Activated T-helper 2 cell treated with anti-CD3 and anti-CD28 coated beads, Interferon-gamma antibody, Interleukin-2, Interleukin-4, amounts not matched to agents 10 μg/mL and 5 μg/mL and 100 μg/mL, durations not matched to agents 14 hours and 24 hours and 36 hours (primary cell): ENCODE measurements at regions not wholly inside any gene's neighbourhood (a gene's known extent, or its start where the extent isn't known, plus 50 kb on each side); places are given as distances from the start of the nearest gene placed in this dataset.
"Not testable (repeated sequence)": the region's sequence is repeated elsewhere in the genome, so short reads cannot be mapped to it uniquely, and the experiment has no call there.

ENCODE experiments used
- DNase-seq: peaks from one replicate; pipeline ENCODE4 v3.0.0; 2021; ENCODE audit warnings: low spot score
- H3K27ac Mint-ChIP-seq: one replicate; pipeline ENCODE4 v1.8.0; 2021; ENCODE audit warnings: mixed read lengths
- H3K27me3 Mint-ChIP-seq: one replicate; pipeline ENCODE4 v1.8.0; 2021; ENCODE audit warnings: low read depth, mixed read lengths
- H3K36me3 Mint-ChIP-seq: one replicate; pipeline ENCODE4 v1.8.0; 2021; ENCODE audit warnings: low read depth, mixed read lengths
- H3K4me1 Mint-ChIP-seq: one replicate; pipeline ENCODE4 v1.8.0; 2021; ENCODE audit warnings: low read depth, mixed read lengths
- H3K4me3 Mint-ChIP-seq: one replicate; pipeline ENCODE4 v1.8.0; 2021; ENCODE audit warnings: low read depth, mild to moderate bottlenecking, moderate library complexity, mixed read lengths
- H3K9me3 Mint-ChIP-seq: one replicate; pipeline ENCODE4 v1.8.0; 2021; ENCODE audit warnings: mixed read lengths
- intact Hi-C: fragments of 100-400 bp; cut with micrococcal nuclease; formaldehyde crosslinking; loops from one replicate; pipeline ENCODE4 v1.15.1; 2023

DNA sequence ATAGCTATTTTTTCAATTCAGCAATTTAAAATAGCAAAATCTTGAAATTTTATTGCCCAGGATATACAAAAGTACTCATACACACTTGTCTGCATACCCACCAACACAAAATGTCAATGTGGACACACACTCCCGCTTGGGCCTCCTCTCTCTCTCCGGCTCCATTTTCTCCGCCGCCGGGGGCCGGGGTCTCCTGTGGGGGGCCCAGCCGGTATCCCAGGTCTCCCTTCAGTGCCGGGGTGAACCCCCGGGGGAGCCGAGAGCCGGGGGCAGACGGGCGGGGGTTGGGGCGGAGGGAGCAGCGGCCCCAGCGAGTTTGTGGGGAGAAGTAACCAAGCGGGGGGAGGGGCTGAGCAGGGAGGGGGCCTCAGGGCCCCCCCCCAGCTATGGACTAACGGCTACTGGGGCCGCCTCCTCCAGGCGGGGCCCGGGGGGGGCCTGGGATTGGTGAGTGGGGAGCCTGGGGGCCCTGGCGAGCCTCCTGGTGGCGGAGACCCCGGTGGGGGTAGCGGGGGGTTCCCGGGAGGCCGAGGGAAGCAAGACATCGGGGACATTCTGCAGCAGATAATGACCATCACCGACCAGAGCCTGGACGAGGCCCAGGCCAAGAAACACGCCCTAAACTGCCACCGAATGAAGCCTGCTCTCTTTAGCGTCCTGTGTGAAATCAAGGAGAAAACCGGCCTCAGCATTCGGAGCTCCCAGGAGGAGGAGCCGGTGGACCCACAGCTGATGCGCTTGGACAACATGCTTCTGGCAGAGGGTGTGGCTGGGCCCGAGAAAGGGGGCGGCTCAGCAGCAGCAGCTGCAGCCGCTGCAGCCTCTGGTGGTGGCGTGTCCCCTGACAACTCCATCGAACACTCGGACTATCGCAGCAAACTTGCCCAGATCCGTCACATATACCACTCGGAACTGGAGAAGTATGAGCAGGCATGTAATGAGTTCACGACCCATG is 56.6 kb downstream of the CHST2 start:
- H3K27me3 Mint-ChIP-seq, H3K4me3 Mint-ChIP-seq, intact Hi-C loops, DNase-seq, H3K27ac Mint-ChIP-seq: not testable (repeated sequence)
- Mint-ChIP-seq H3K9me3 (peaks cover 32% of the 10 kb centered on the region), H3K36me3 (peaks cover 28% of the 10 kb centered on the region), H3K4me1 (peaks cover 27% of the 10 kb centered on the region)

DNA sequence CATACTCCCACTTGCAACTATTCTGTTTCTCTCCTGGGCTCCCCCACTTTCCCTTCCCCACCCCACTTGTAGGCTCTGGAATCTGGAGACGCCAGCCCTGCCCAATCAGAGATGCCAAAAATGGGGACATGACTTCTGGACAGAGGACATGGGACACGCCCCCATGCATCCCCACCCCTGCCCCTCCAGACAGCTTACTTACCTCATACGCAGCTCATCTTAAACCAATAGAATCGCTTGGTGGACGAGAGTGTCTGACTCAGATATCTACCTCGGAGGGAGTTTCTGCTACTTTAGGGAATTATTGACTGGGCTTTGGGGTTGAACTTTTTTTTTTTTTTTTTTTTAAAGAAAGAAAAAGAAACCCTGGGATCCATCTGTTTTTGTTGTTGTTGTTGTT is 58.4 kb downstream of the CHST2 start:
- Mint-ChIP-seq H3K9me3 (peaks cover 31% of the 10 kb centered on the region), H3K36me3 (peaks cover 23% of the 10 kb centered on the region), H3K4me1 (peaks cover 17% of the 10 kb centered on the region), H3K27ac (peak overlapping the region; percentile 19)
- H3K27me3 Mint-ChIP-seq, DNase-seq, H3K4me3 Mint-ChIP-seq, intact Hi-C loops: not testable (repeated sequence)

DNA sequence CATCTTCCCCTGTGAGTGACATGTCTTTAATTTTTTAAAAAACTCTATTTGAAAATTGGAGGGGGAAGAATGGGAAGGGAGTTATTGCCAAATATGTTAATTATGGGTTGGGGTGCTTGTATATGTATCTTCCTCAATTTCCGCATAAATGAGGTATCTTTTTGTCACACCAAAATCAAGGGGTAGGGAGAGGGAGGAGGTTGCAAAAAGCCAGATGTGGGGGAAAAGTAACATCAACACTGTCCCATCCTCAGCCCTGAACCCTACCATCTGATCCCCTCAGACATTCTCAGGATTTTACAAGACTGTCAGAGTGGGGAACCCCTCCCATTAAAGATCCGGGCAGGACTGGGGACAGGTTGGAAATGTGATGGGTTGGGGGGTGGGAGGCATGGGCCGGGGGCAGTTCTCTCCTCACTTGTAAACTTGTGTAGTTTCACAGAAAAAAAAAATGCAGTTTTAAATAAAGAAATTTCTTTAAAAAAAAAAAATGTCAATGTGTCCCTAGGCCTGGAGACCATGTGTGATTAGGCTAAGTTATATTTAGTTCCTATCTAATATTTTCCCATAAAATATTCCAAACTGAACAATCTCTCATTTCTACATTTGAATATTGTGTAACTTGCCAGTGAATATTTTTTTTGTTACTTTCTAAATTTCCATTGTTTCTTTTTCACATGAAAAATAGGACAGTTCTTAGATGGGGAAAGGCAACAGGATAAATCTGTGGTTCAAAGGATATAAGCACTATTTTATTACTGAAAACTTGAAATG is 59.4 kb downstream of the CHST2 start:
- H3K27ac Mint-ChIP-seq, intact Hi-C loops: not testable (repeated sequence)

DNA sequence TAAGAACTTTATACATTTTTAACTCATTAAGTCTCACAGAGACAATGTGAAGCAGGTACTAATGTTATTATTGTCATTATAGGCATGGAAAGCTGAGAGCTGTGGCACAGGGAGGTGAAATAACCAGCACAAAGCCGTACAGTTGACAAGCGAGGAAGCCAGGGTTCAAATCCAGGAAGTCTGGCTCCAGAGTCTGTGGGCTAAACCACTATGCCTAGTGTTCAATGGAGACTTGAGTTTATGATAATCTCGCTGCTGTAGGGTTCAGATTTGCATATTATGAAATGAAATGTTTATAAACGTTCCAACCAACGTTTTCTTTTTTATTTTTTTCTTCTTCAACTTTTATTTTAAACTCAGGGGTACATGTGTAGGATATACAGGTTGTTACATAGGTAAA is 60.0 kb downstream of the CHST2 start:
- intact Hi-C loops = no loop called here
- H3K27me3 Mint-ChIP-seq = no peaks in the 10 kb centered on the region

More for the DNA sequence above, 59.4 kb downstream of the CHST2 start:
- not testable (repeated sequence) for H3K27me3 Mint-ChIP-seq, DNase-seq, H3K4me3 Mint-ChIP-seq
- Mint-ChIP-seq H3K4me1 (peaks cover 23% of the 10 kb centered on the region), H3K9me3 (peaks cover 22% of the 10 kb centered on the region), H3K36me3 (peaks cover 15% of the 10 kb centered on the region)

DNA sequence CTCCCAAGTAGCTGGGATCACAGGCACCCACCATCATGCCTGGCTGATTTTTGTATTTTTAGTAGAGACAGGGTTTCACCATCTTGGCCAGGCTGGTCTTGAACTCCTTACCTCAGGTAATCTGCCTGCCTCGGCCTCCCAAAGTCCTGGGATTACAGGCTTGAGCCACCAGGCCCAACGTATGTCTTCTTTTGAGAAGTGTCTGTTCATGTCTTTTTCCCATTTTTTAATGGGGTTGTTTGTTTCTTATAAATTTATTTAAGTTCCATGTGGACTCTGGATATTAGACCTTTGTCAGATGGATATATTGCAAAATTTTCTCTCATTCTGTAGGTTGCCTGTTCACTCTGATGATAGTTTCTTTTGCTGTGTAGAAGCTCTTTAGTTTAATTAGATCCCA is 61.3 kb downstream of the CHST2 start:
- H3K4me3 Mint-ChIP-seq, DNase-seq, intact Hi-C loops, H3K27me3 Mint-ChIP-seq, H3K27ac Mint-ChIP-seq: not testable (repeated sequence)
- H3K4me1 Mint-ChIP-seq = peaks cover 15% of the 10 kb centered on the region
- peaks cover 18% of the 10 kb centered on the region for H3K9me3 Mint-ChIP-seq
- peaks cover 10% of the 10 kb centered on the region for H3K36me3 Mint-ChIP-seq

More for the DNA sequence above, 60.0 kb downstream of the CHST2 start:
- Mint-ChIP-seq H3K36me3 (peaks cover 10% of the 10 kb centered on the region), H3K9me3 (peaks cover 18% of the 10 kb centered on the region), H3K27ac (no peak overlapping the region), H3K4me3 (no peak overlapping the region), H3K4me1 (peaks cover 20% of the 10 kb centered on the region)
- no peak for DNase-seq

DNA sequence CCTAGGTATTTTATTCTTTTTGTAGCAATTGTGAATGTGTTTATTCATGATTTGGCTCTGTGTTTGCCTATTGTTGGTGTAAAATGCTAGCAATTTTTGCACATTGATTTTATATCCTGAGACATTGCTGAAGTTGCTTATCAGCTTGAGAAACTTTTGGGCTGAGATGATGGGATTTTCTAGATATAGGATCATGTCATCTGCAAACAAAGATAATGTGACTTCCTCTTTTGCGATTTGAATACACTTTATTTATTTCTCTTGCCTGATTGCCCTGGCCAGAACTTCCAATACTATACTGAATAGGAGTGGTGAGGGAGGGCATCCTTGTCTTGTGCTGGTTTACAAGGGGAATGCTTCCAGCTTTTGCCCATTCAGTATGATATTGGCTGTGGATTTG is 62.4 kb downstream of the CHST2 start:
- intact Hi-C loops, H3K27me3 Mint-ChIP-seq: not testable (repeated sequence)
- H3K9me3 Mint-ChIP-seq = peaks cover 18% of the 10 kb centered on the region

DNA sequence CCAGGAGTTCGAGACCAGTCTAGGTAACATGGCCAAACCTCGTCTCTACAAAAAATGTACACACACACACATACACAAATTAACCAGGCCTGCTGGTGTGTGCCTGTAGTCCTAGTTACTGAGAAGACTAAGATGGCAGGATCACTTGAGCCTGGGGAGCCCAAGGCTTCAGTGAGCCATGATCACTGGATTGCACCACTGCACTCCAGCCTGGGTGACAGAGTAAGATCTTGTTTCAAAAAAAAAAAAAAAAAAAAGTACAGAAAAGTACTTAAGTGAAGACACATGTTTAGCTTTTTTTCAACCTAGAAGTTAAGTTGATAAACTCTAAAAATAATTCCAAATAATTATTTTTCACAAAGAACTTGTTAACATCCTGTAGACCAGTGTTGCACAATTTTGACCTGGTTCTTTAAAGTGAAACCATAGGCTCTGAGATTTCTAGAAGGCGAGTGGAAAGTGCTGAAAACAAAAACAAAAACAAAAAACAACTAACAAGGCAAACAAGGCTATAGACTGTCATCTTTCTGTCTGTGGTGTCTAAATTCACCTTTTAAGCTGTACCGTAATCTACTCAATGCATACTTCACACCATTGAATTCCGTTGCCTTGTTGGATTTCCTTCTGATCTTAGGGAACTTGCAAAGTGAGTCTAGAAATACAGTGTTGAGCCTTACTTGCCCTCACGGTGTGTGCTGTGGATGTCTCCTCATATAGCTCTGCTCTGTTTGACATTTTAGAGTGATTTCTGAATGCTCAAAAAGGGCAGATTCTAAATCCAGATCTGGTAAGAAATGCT is 63.5 kb downstream of the CHST2 start:
- intact Hi-C loops = no loop called here
- no peak overlapping the region for H3K4me3 Mint-ChIP-seq
- peaks cover 10% of the 10 kb centered on the region for H3K36me3 Mint-ChIP-seq
- no peak for DNase-seq
- peaks cover 15% of the 10 kb centered on the region for H3K4me1 Mint-ChIP-seq
- peaks cover 18% of the 10 kb centered on the region for H3K9me3 Mint-ChIP-seq
- no peaks in the 10 kb centered on the region for H3K27me3 Mint-ChIP-seq
- H3K27ac Mint-ChIP-seq = no peak overlapping the region

More for the DNA sequence above, 62.4 kb downstream of the CHST2 start:
- not testable (repeated sequence) for H3K4me3 Mint-ChIP-seq, H3K27ac Mint-ChIP-seq, DNase-seq
- Mint-ChIP-seq H3K36me3 (peaks cover 10% of the 10 kb centered on the region), H3K4me1 (peaks cover 15% of the 10 kb centered on the region)

DNA sequence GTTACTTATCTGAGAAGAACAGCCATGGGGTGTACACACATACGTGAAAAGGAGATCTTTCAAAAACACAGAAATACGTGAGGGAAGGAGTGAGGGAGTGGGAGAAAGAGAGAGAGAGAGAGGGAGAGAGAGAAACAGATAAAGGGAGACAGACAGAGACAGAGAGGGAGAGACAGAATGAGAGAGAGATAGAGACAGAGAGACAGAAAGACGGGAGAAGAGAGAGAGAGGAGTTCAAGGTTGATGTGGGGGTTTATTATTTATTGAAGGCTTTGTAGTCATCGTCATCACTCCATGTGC is 64.0 kb downstream of the CHST2 start:
- intact Hi-C loops = no loop called here
- no peak for DNase-seq
- peaks cover 10% of the 10 kb centered on the region for H3K36me3 Mint-ChIP-seq
- peak overlapping the region; percentile 26 for H3K27ac Mint-ChIP-seq
- H3K4me1 Mint-ChIP-seq = peaks cover 15% of the 10 kb centered on the region
- H3K4me3 Mint-ChIP-seq = no peak overlapping the region
- H3K27me3 Mint-ChIP-seq = no peaks in the 10 kb centered on the region
- H3K9me3 Mint-ChIP-seq = peaks cover 18% of the 10 kb centered on the region

DNA sequence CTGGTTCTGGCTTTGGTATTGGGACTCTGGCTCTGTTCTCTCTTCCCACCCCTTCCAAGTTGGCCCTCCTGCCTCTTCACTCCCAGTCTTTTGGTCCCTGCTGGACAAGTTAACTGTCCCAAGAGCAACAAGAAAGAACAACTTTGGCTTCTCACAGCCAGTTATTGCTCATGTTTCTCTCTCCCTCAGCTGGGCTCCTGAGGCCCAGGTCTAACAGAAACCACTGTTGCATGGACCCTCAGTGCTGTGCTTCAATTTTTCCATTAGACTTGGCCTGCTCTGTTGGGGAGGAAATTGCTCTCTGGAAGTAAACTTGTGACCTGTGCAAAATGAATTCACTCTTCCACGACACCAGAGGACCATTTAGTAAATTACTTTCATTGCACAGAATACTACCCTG is 64.5 kb downstream of the CHST2 start:
- intact Hi-C loops = no loop called here
- Mint-ChIP-seq H3K27ac (no peak overlapping the region), H3K27me3 (no peaks in the 10 kb centered on the region), H3K36me3 (peaks cover 10% of the 10 kb centered on the region), H3K4me1 (peaks cover 15% of the 10 kb centered on the region), H3K9me3 (peaks cover 18% of the 10 kb centered on the region), H3K4me3 (no peak overlapping the region)
- DNase-seq = no peak

DNA sequence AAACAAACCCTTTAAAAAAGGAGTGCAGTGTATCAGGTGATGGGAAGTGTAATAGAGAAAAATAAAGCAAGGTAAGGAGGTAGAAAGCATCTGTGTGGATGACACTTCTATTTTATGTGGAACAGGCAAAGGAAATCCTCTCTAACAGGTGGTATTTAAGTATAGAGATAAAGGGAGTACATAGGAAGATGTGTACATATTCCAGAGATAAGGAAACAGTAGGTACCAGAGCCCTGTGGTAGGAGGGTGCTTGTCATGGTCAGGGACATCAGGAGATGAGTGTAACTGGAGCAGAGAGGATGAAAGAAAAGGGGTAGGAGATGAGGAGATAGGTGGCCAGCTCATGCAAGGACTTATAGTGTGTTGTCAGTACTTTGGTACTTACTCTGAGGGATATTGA is 65.8 kb downstream of the CHST2 start:
- Mint-ChIP-seq H3K27me3 (no peaks in the 10 kb centered on the region), H3K4me1 (peaks cover 15% of the 10 kb centered on the region), H3K4me3 (no peak overlapping the region), H3K27ac (no peak overlapping the region), H3K36me3 (peaks cover 7% of the 10 kb centered on the region), H3K9me3 (peaks cover 11% of the 10 kb centered on the region)
- DNase-seq = no peak
- intact Hi-C loops = no loop called here

DNA sequence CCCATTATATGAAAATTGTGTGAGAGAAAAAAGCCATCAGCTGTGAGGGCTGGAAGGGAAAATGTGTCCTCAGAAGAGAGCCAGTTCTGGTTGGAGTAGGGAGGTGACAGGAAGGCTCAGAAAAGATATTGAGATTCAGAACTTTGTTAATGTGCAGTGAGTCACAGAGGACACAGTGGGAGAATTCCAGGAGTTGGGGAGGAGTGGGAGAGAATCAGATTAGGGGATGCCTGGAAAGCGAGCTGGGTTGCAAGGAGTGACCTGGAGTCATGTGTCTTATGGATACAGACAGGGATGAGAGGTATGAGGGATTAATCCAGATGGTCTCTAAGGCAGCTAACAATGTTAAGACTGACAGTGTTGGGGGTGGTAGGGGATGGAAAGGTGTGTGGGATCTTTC is 67.5 kb downstream of the CHST2 start:
- H3K9me3 Mint-ChIP-seq = no peaks in the 10 kb centered on the region
- peaks cover 20% of the 10 kb centered on the region for H3K4me1 Mint-ChIP-seq
- no peaks in the 10 kb centered on the region for H3K27me3 Mint-ChIP-seq
- H3K36me3 Mint-ChIP-seq = no peaks in the 10 kb centered on the region
- H3K27ac Mint-ChIP-seq = no peak overlapping the region
- DNase-seq = no peak
- intact Hi-C loops = no loop called here
- no peak overlapping the region for H3K4me3 Mint-ChIP-seq

DNA sequence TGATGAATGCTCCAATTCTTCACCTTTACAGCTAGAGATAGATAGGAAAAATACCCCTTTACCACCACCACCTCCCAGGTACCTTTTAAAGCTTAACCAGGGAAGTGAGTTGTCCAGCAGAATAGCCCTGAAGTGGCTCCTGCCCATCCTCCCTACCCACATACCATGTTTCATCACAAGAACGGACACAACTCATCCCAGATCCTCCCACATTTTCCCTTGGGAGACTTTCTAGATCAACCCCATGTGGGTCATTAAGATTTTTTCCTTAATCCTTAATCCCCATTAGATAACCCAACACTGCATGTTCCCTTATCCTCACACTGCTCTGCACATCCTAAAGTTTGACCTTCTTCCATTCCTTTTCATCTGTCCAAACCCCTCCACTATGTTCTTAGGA is 69.3 kb downstream of the CHST2 start:
- DNase-seq = no peak
- no peak overlapping the region for H3K4me3 Mint-ChIP-seq
- peaks cover 8% of the 10 kb centered on the region for H3K9me3 Mint-ChIP-seq
- no peaks in the 10 kb centered on the region for H3K27me3 Mint-ChIP-seq
- intact Hi-C loops = no loop called here
- peaks cover 18% of the 10 kb centered on the region for H3K4me1 Mint-ChIP-seq
- H3K27ac Mint-ChIP-seq = no peak overlapping the region
- H3K36me3 Mint-ChIP-seq = no peaks in the 10 kb centered on the region
